ENCODE measurements at regions not wholly inside any gene's neighbourhood (a gene's known extent, or its start where the extent isn't known, plus 50 kb on each side); places are given as distances from the start of the nearest gene placed in this dataset.

- no peak for TF ChIP-seq ZNF462 (CRISPR knock-in tag; IDR thresholded peaks at IDR 0.05)
- no peak for TF ChIP-seq EZH2phosphoT487 (IDR thresholded peaks at IDR 0.05; ENCODE audit: unreplicated experiment)
Observed at GRCh38 chr2:145617420-145617819, 1097.5 kb upstream of the ZEB2 start (continued).

- Mint-ChIP-seq H3K27ac (no peak overlapping the region), H3K36me3 (ENCODE audit: low read depth) (no peaks in the 10 kb centered on the region), H3K27me3 (ENCODE audit: insufficient read depth, low read depth, poor library complexity) (no peaks in the 10 kb centered on the region), H3K9me3 (no peaks in the 10 kb centered on the region), H3K4me1 (no peaks in the 10 kb centered on the region), H3K4me3 (no peak overlapping the region)
- Histone ChIP-seq H3K36me3 (ENCODE audit: insufficient read depth) (no peaks in the 10 kb centered on the region), H2AFZ (no peak overlapping the region), H3F3A (replicated peaks; ENCODE audit: low read depth) (no peaks in the 10 kb centered on the region), H3K4me1 (ENCODE audit: insufficient read depth) (no peaks in the 10 kb centered on the region), H4K20me1 (replicated peaks; ENCODE audit: insufficient read depth) (no peaks in the 10 kb centered on the region), H3K27ac (ENCODE audit: low read depth) (no peak overlapping the region), H3K27me3 (ENCODE audit: insufficient read depth) (no peaks in the 10 kb centered on the region), H3K4me2 (no peak overlapping the region), H3K4me3 (no peak overlapping the region), H3K79me2 (replicated peaks; ENCODE audit: insufficient read depth) (no peaks in the 10 kb centered on the region), H3K9me2 (ENCODE audit: insufficient read depth) (0 out of 2 replicates have a peak, but pooled peaks cover 8% of the 10 kb centered on the region)
- ATAC-seq (no peak), DNase-seq (ENCODE audit: low spot score) (no peak)
- TF ChIP-seq EZH2 (IDR thresholded peaks at IDR 0.05; ENCODE audit: low read depth, unreplicated experiment) (no peak), JUNB (IDR thresholded peaks at IDR 0.05; ENCODE audit: unreplicated experiment) (no peak), ETS1 (IDR thresholded peaks at IDR 0.05) (no peak), ZNF114 (CRISPR knock-in tag; IDR thresholded peaks at IDR 0.05) (no peak), POLR2AphosphoS5 (IDR thresholded peaks at IDR 0.05; ENCODE audit: low read depth) (no peak), STAT1 (IDR thresholded peaks at IDR 0.05; ENCODE audit: unreplicated experiment) (no peak), REST (IDR thresholded peaks at IDR 0.05; ENCODE audit: unreplicated experiment) (no peak), ZNF331 (CRISPR knock-in tag; IDR thresholded peaks at IDR 0.05; ENCODE audit: low read depth) (no peak)
Observed at GRCh38 chr2:145615626-145616025, 1095.7 kb upstream of the ZEB2 start.

Data from GM23338 (cell line).